Activated naive CD8-positive, alpha-beta T cell treated with anti-CD3 and anti-CD28 coated beads, Interleukin-2, amount 50 U/mL, for 24 hours (primary cell): ENCODE measurements at regions not wholly inside any gene's neighbourhood (a gene's known extent, or its start where the extent isn't known, plus 50 kb on each side); places are given as distances from the start of the nearest gene placed in this dataset.

Experiments used
- ATAC-seq: fragments of 150-1000 bp; cut with Tn5 transposase; one replicate; pipeline ENCODE4 v1.10.0; 2021
- DNase-seq: peaks from one replicate; pipeline ENCODE4 v3.0.0; 2021
- H3K27ac Mint-ChIP-seq: one replicate; pipeline ENCODE4 v1.8.0; 2021; ENCODE audit warnings: mild to moderate bottlenecking, mixed read lengths
- H3K27me3 Mint-ChIP-seq: one replicate; pipeline ENCODE4 v1.8.0; 2021; ENCODE audit warnings: mixed read lengths
- H3K36me3 Mint-ChIP-seq: one replicate; pipeline ENCODE4 v1.8.0; 2021; ENCODE audit warnings: low read depth, mixed read lengths
- H3K4me1 Mint-ChIP-seq: one replicate; pipeline ENCODE4 v1.8.0; 2021; ENCODE audit warnings: mixed read lengths
- H3K4me3 Mint-ChIP-seq: one replicate; pipeline ENCODE4 v1.8.0; 2021; ENCODE audit warnings: mild to moderate bottlenecking, moderate library complexity, mixed read lengths
- H3K9me3 Mint-ChIP-seq: one replicate; pipeline ENCODE4 v1.8.0; 2021; ENCODE audit warnings: mixed read lengths

- no peaks in the 10 kb centered on the region for H3K36me3 Mint-ChIP-seq
- no peak overlapping the region for H3K27ac Mint-ChIP-seq
- no peaks in the 10 kb centered on the region for H3K27me3 Mint-ChIP-seq
- ATAC-seq (no peak), DNase-seq (no peak)
- H3K9me3 Mint-ChIP-seq = peaks cover 4% of the 10 kb centered on the region
- no peaks in the 10 kb centered on the region for H3K4me1 Mint-ChIP-seq
- H3K4me3 Mint-ChIP-seq = no peak overlapping the region
Measured at GRCh38 chr7:125480762-125481161, 551.1 kb upstream of the POT1 start.

- DNase-seq = no peak
- no peak overlapping the region for H3K27ac Mint-ChIP-seq
- ATAC-seq = no peak
- H3K36me3 Mint-ChIP-seq = no peaks in the 10 kb centered on the region
- peaks cover 5% of the 10 kb centered on the region for H3K9me3 Mint-ChIP-seq
- no peaks in the 10 kb centered on the region for H3K27me3 Mint-ChIP-seq
- no peak overlapping the region for H3K4me3 Mint-ChIP-seq
- no peaks in the 10 kb centered on the region for H3K4me1 Mint-ChIP-seq
Measured at GRCh38 chr7:125468855-125469174, 539.2 kb upstream of the POT1 start.

- no peak for ATAC-seq
- no peak overlapping the region for H3K27ac Mint-ChIP-seq
Measured at GRCh38 chr7:125467996-125468854, 538.6 kb upstream of the POT1 start.

GRCh38 chr7:125465527-125465926 lies 535.9 kb upstream of the POT1 start:
- ATAC-seq = no peak
- Mint-ChIP-seq H3K27ac (no peak overlapping the region), H3K4me3 (no peak overlapping the region), H3K4me1 (no peaks in the 10 kb centered on the region), H3K36me3 (no peaks in the 10 kb centered on the region), H3K9me3 (peaks cover 4% of the 10 kb centered on the region), H3K27me3 (no peaks in the 10 kb centered on the region)
- DNase-seq = no peak

More at GRCh38 chr7:125467996-125468854, 538.6 kb upstream of the POT1 start:
- no peaks in the 10 kb centered on the region for H3K4me1 Mint-ChIP-seq
- no peaks in the 10 kb centered on the region for H3K36me3 Mint-ChIP-seq
- no peaks in the 10 kb centered on the region for H3K27me3 Mint-ChIP-seq
- no peak overlapping the region for H3K4me3 Mint-ChIP-seq
- peaks cover 9% of the 10 kb centered on the region for H3K9me3 Mint-ChIP-seq
- no peak for DNase-seq

GRCh38 chr7:125462615-125463014 lies 533.0 kb upstream of the POT1 start:
- no peaks in the 10 kb centered on the region for H3K4me1 Mint-ChIP-seq
- H3K36me3 Mint-ChIP-seq = no peaks in the 10 kb centered on the region
- ATAC-seq (no peak), DNase-seq (no peak)
- H3K27ac Mint-ChIP-seq = no peak overlapping the region
- H3K27me3 Mint-ChIP-seq = no peaks in the 10 kb centered on the region
- no peak overlapping the region for H3K4me3 Mint-ChIP-seq
- H3K9me3 Mint-ChIP-seq = peaks cover 17% of the 10 kb centered on the region

- peaks cover 20% of the 10 kb centered on the region for H3K9me3 Mint-ChIP-seq
- no peaks in the 10 kb centered on the region for H3K27me3 Mint-ChIP-seq
- H3K4me3 Mint-ChIP-seq = no peak overlapping the region
- H3K27ac Mint-ChIP-seq = no peak overlapping the region
- H3K36me3 Mint-ChIP-seq = no peaks in the 10 kb centered on the region
- H3K4me1 Mint-ChIP-seq = no peaks in the 10 kb centered on the region
- ATAC-seq (no peak), DNase-seq (no peak)
Measured at GRCh38 chr7:125459038-125459437, 529.4 kb upstream of the POT1 start.

GRCh38 chr7:125450749-125451148 lies 521.1 kb upstream of the POT1 start:
- Mint-ChIP-seq H3K9me3 (peaks cover 2% of the 10 kb centered on the region), H3K27ac (no peak overlapping the region), H3K4me3 (no peak overlapping the region), H3K36me3 (no peaks in the 10 kb centered on the region), H3K27me3 (no peaks in the 10 kb centered on the region), H3K4me1 (no peaks in the 10 kb centered on the region)
- ATAC-seq (no peak), DNase-seq (no peak)

GRCh38 chr7:125445836-125446235 lies 516.2 kb upstream of the POT1 start:
- Mint-ChIP-seq H3K36me3 (no peaks in the 10 kb centered on the region), H3K9me3 (peaks cover 4% of the 10 kb centered on the region), H3K27ac (no peak overlapping the region), H3K4me3 (no peak overlapping the region), H3K27me3 (no peaks in the 10 kb centered on the region), H3K4me1 (no peaks in the 10 kb centered on the region)
- DNase-seq = no peak
- ATAC-seq = no peak

GRCh38 chr7:125444864-125445263 lies 515.2 kb upstream of the POT1 start:
- peaks cover 4% of the 10 kb centered on the region for H3K9me3 Mint-ChIP-seq
- H3K4me1 Mint-ChIP-seq = no peaks in the 10 kb centered on the region
- DNase-seq (no peak), ATAC-seq (no peak)
- H3K27me3 Mint-ChIP-seq = no peaks in the 10 kb centered on the region
- H3K36me3 Mint-ChIP-seq = no peaks in the 10 kb centered on the region
- no peak overlapping the region for H3K27ac Mint-ChIP-seq
- H3K4me3 Mint-ChIP-seq = no peak overlapping the region

- peaks cover 10% of the 10 kb centered on the region for H3K9me3 Mint-ChIP-seq
Measured at GRCh38 chr7:125436220-125436619, 506.6 kb upstream of the POT1 start.

GRCh38 chr7:125431349-125431748 lies 501.7 kb upstream of the POT1 start:
- Mint-ChIP-seq H3K36me3 (no peaks in the 10 kb centered on the region), H3K27me3 (no peaks in the 10 kb centered on the region), H3K9me3 (peaks cover 7% of the 10 kb centered on the region), H3K4me1 (no peaks in the 10 kb centered on the region), H3K4me3 (no peak overlapping the region), H3K27ac (no peak overlapping the region)
- DNase-seq (no peak), ATAC-seq (no peak)

More at GRCh38 chr7:125436220-125436619, 506.6 kb upstream of the POT1 start:
- H3K27ac Mint-ChIP-seq = no peak overlapping the region
- ATAC-seq = no peak
- no peak for DNase-seq
- H3K36me3 Mint-ChIP-seq = no peaks in the 10 kb centered on the region
- H3K27me3 Mint-ChIP-seq = no peaks in the 10 kb centered on the region
- H3K4me3 Mint-ChIP-seq = no peak overlapping the region
- H3K4me1 Mint-ChIP-seq = no peaks in the 10 kb centered on the region

GRCh38 chr7:125430013-125430412 lies 500.4 kb upstream of the POT1 start:
- Mint-ChIP-seq H3K4me1 (no peaks in the 10 kb centered on the region), H3K27me3 (no peaks in the 10 kb centered on the region), H3K27ac (no peak overlapping the region), H3K9me3 (no peaks in the 10 kb centered on the region), H3K4me3 (no peak overlapping the region), H3K36me3 (no peaks in the 10 kb centered on the region)
- ATAC-seq (no peak), DNase-seq (no peak)

GRCh38 chr7:125427676-125428075 lies 498.1 kb upstream of the POT1 start:
- ATAC-seq (no peak), DNase-seq (no peak)

GRCh38 chr7:125425506-125425905 lies 495.9 kb upstream of the POT1 start:
- no peak overlapping the region for H3K4me3 Mint-ChIP-seq
- H3K9me3 Mint-ChIP-seq = peaks cover 2% of the 10 kb centered on the region
- no peak overlapping the region for H3K27ac Mint-ChIP-seq
- no peaks in the 10 kb centered on the region for H3K36me3 Mint-ChIP-seq
- H3K4me1 Mint-ChIP-seq = no peaks in the 10 kb centered on the region
- no peaks in the 10 kb centered on the region for H3K27me3 Mint-ChIP-seq
- ATAC-seq = no peak
- no peak for DNase-seq

More at GRCh38 chr7:125427676-125428075, 498.1 kb upstream of the POT1 start:
- H3K27ac Mint-ChIP-seq = no peak overlapping the region
- no peak overlapping the region for H3K4me3 Mint-ChIP-seq
- H3K4me1 Mint-ChIP-seq = no peaks in the 10 kb centered on the region
- no peaks in the 10 kb centered on the region for H3K27me3 Mint-ChIP-seq
- H3K36me3 Mint-ChIP-seq = no peaks in the 10 kb centered on the region
- no peaks in the 10 kb centered on the region for H3K9me3 Mint-ChIP-seq

GRCh38 chr7:125424721-125425120 lies 495.1 kb upstream of the POT1 start:
- Mint-ChIP-seq H3K36me3 (no peaks in the 10 kb centered on the region), H3K4me3 (no peak overlapping the region), H3K4me1 (no peaks in the 10 kb centered on the region), H3K27ac (no peak overlapping the region), H3K9me3 (peaks cover 6% of the 10 kb centered on the region), H3K27me3 (no peaks in the 10 kb centered on the region)
- DNase-seq (no peak), ATAC-seq (no peak)
